Mesendoderm (in vitro differentiated cells): ENCODE measurements at regions not wholly inside any gene's neighbourhood (a gene's known extent, or its start where the extent isn't known, plus 50 kb on each side); places are given as distances from the start of the nearest gene placed in this dataset.

Experiments
- DNase-seq: peaks from one replicate; pipeline ENCODE4 v3.0.0; 2013
- H2AK5ac ChIP-seq: 2 replicates; pipeline ENCODE4 v1.6.1; 2013; ENCODE audit warnings: low read length, inconsistent platforms
- H2BK120ac ChIP-seq: 2 replicates; pipeline ENCODE4 v1.6.1; 2013; ENCODE audit warnings: low read depth, mild to moderate bottlenecking, low read length, moderate library complexity, mixed read lengths
- H2BK15ac ChIP-seq: replicated peaks from 2 replicates; pipeline ENCODE4 v1.6.1; 2013; ENCODE audit warnings: low read depth, mild to moderate bottlenecking, moderate library complexity
- H2BK5ac ChIP-seq: 2 replicates; pipeline ENCODE4 v1.6.1; 2013; ENCODE audit warnings: low read length, inconsistent platforms
- H3K18ac ChIP-seq: 2 replicates; pipeline ENCODE4 v1.6.1; 2013; ENCODE audit warnings: mild to moderate bottlenecking, low read length, mixed read lengths
- H3K23ac ChIP-seq: one replicate; pipeline ENCODE4 v1.6.1; 2013; ENCODE audit warnings: low read length
- H3K27ac ChIP-seq: 2 replicates; pipeline ENCODE4 v1.5.1; 2013; ENCODE audit warnings: low read depth, mild to moderate bottlenecking, inconsistent platforms, low read length, moderate library complexity
- H3K27me3 ChIP-seq: 2 replicates; pipeline ENCODE4 v1.6.1; 2013; ENCODE audit warnings: low read length, control low read depth, mild to moderate bottlenecking, inconsistent platforms; ENCODE audit not compliant: insufficient read depth, poor library complexity
- H3K36me3 ChIP-seq: 2 replicates; pipeline ENCODE4 v1.6.1; 2013; ENCODE audit warnings: low read length, inconsistent platforms; ENCODE audit not compliant: control insufficient read depth, insufficient read depth
- H3K4ac ChIP-seq: one replicate; pipeline ENCODE4 v1.6.1; 2013; ENCODE audit warnings: low read depth, mild to moderate bottlenecking, low read length, moderate library complexity
- H3K4me1 ChIP-seq: 2 replicates; pipeline ENCODE4 v1.6.1; 2013; ENCODE audit warnings: low read depth, low read length, inconsistent platforms; ENCODE audit not compliant: control insufficient read depth
- H3K4me2 ChIP-seq: 2 replicates; pipeline ENCODE4 v1.6.1; 2013; ENCODE audit warnings: low read length
- H3K4me3 ChIP-seq: 2 replicates; pipeline ENCODE4 v1.5.1; 2013; ENCODE audit warnings: mild to moderate bottlenecking, low read length
- H3K56ac ChIP-seq: one replicate; pipeline ENCODE4 v1.6.1; 2013; ENCODE audit warnings: low read length
- H3K79me1 ChIP-seq: 2 replicates; pipeline ENCODE4 v1.6.1; 2013; ENCODE audit warnings: low read length, inconsistent platforms
- H3K79me2 ChIP-seq: 2 replicates; pipeline ENCODE4 v1.6.1; 2013; ENCODE audit warnings: mild to moderate bottlenecking, low read length; ENCODE audit not compliant: control insufficient read depth, insufficient read depth
- H3K9ac ChIP-seq: 2 replicates; pipeline ENCODE4 v1.6.1; 2013; ENCODE audit warnings: low read length, inconsistent platforms
- H4K5ac ChIP-seq: one replicate; pipeline ENCODE4 v1.6.1; 2013; ENCODE audit warnings: low read length
- H4K8ac ChIP-seq: one replicate; pipeline ENCODE4 v1.6.1; 2013; ENCODE audit warnings: low read depth, mild to moderate bottlenecking, control low read depth, low read length, moderate library complexity
- WGBS: extraction: QIAGEN DNeasy Blood & Tissue Kit; methylation state at CpG from one replicate; pipeline ENCODE4 v1.1.7; 2013; ENCODE audit warnings: low lambda C conversion rate, missing lambda C conversion rate; ENCODE audit not compliant: insufficient coverage; ENCODE audit errors: extremely low coverage; 5-methylcytosine and 5-hydroxymethylcytosine counted together

DNA sequence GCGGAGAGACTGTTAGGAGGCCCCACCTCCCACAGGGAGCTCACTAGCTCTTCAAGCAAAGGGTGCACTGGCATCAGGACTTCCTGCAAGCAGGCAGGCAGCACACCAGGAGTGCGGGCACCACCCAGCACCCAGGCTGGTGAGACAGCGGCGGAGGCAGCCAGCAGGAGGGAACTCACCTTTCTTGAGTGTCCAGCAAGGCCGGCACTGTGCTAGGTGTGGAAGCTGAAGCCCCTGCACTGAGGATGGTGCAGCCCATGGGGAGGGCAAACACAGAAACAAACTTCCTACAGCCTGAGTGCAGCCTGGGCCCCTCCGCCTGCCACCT is 100.7 kb upstream of the ID2 start:
- Histone ChIP-seq H2AK5ac (no peak overlapping the region), H3K23ac (no peak overlapping the region), H3K79me2 (no peaks in the 10 kb centered on the region), H3K56ac (no peak overlapping the region), H4K8ac (no peak overlapping the region), H3K4ac (no peak overlapping the region), H3K79me1 (no peaks in the 10 kb centered on the region), H3K27ac (no peak overlapping the region), H3K18ac (no peak overlapping the region), H3K27me3 (no peaks in the 10 kb centered on the region), H2BK5ac (no peak overlapping the region), H3K9ac (no peak overlapping the region), H4K5ac (no peak overlapping the region), H3K4me3 (no peak overlapping the region), H3K4me2 (no peak overlapping the region), H3K36me3 (no peaks in the 10 kb centered on the region), H2BK120ac (no peak overlapping the region), H2BK15ac (no peak overlapping the region), H3K4me1 (peaks cover 6% of the 10 kb centered on the region)
- DNase-seq: no peak
- no CpG with 5 or more reads among the region's 6 CpGs for WGBS

DNA sequence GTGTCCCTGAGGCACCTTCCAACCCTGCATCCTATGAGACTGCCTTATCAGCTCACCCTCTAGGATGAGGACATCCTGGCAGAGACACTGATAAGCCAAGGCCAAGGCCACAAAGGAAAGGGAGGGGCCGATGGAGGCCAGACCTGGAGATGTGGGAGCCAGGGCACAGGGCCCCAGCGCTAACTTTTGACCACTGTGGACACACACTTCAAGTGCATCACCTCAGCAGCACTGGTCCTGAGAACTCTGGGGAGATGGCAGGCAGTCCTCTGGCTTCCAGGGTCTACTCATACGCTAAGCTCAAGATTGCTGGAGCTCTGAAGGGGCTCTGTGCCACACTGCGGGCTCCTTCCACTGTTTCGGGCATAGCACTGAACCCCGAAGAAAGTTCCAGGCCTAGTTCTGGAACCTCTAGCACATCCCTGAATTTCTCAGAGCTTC is 100.2 kb upstream of the ID2 start:
- H3K9ac ChIP-seq: no peak overlapping the region
- peak; percentile 52 for DNase-seq

DNA sequence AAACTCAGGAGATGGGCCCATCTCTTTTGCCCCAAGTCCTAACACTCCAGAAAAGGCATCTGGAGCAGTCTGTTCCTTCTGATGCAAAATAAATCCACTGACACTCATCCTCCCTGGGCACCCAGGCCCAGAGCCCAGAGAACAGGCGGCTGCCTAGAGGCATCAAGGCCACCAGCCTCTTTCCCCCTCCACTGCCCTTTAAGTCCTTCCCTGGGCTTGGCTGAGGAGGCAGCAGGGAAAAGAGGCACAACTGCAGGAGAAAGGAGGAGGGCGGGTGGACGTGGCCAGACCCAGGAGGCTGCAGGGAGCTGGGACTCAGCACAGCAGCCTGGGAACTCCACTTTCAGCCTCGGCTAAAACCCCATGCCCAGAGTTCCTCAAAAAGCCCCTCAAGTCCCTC is 99.7 kb upstream of the ID2 start:
- Histone ChIP-seq H3K4me2 (no peak overlapping the region), H3K79me1 (no peaks in the 10 kb centered on the region), H3K4ac (no peak overlapping the region), H3K36me3 (no peaks in the 10 kb centered on the region), H2AK5ac (peak overlapping the region; percentile 68), H3K4me3 (no peak overlapping the region), H4K8ac (no peak overlapping the region), H2BK120ac (no peak overlapping the region), H3K23ac (no peak overlapping the region), H3K27me3 (no peaks in the 10 kb centered on the region), H3K18ac (no peak overlapping the region), H2BK15ac (no peak overlapping the region), H3K56ac (no peak overlapping the region), H3K79me2 (no peaks in the 10 kb centered on the region), H2BK5ac (no peak overlapping the region), H4K5ac (no peak overlapping the region), H3K9ac (no peak overlapping the region), H3K27ac (no peak overlapping the region), H3K4me1 (peaks cover 6% of the 10 kb centered on the region)
- no peak for DNase-seq
- no CpG with 5 or more reads among the region's 4 CpGs for WGBS

More for the DNA sequence above, 100.2 kb upstream of the ID2 start:
- no CpG with 5 or more reads among the region's 6 CpGs for WGBS
- no peak overlapping the region for H4K5ac ChIP-seq
- H3K4me2 ChIP-seq: no peak overlapping the region
- no peaks in the 10 kb centered on the region for H3K79me1 ChIP-seq
- no peak overlapping the region for H2BK15ac ChIP-seq
- H3K4ac ChIP-seq: no peak overlapping the region
- H4K8ac ChIP-seq: no peak overlapping the region
- no peak overlapping the region for H2BK120ac ChIP-seq
- no peak overlapping the region for H3K27ac ChIP-seq
- no peak overlapping the region for H3K4me3 ChIP-seq
- H3K36me3 ChIP-seq: no peaks in the 10 kb centered on the region
- no peak overlapping the region for H3K18ac ChIP-seq
- H3K27me3 ChIP-seq: no peaks in the 10 kb centered on the region
- H3K4me1 ChIP-seq: peaks cover 6% of the 10 kb centered on the region
- H3K56ac ChIP-seq: no peak overlapping the region
- H2BK5ac ChIP-seq: no peak overlapping the region
- H3K79me2 ChIP-seq: no peaks in the 10 kb centered on the region
- H2AK5ac ChIP-seq: no peak overlapping the region
- no peak overlapping the region for H3K23ac ChIP-seq

DNA sequence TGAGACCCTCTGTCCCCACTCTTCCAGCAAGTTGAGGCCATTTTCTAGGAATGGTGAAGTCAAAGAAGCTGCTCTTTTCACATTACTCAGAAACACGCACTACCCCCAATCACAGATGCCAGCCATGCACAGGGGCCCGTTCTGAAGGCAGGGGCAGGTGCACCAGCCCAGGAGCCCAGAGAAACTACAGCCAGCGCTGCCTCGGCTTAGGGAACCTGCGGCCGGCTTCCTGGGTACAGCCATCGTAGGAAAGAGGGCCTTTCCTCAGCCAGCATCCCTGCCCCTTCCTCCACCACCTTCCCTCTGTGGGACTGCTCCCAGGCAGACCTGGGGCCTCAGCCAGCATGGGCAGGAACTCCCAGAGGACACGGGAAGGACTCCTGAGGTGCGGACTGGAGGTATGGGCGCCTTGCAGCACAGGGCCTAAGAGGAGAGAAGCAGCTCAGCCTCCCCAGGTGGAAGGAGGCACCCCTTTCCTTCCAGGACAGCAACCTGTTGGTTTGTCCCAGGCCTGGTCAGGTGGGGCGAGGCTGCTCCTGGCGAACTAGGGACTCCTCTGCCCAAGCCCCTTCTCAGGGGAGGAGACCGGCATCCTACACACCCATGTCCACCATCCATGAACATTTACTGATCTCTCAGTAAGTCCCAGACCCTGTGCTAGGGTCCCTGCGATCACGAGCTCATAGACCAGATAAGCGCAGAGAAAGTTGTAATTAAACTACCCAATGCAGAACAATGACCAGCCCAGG is 99.0 kb upstream of the ID2 start:
- H3K9ac ChIP-seq: no peak overlapping the region
- H3K79me2 ChIP-seq: no peaks in the 10 kb centered on the region
- H3K27ac ChIP-seq: no peak overlapping the region
- H2AK5ac ChIP-seq: no peak overlapping the region
- peak overlapping the region; percentile 3 for H3K18ac ChIP-seq
- no peaks in the 10 kb centered on the region for H3K79me1 ChIP-seq
- no peak overlapping the region for H2BK120ac ChIP-seq
- H3K56ac ChIP-seq: no peak overlapping the region
- no peak overlapping the region for H3K4me3 ChIP-seq
- no peak overlapping the region for H4K8ac ChIP-seq
- H3K4me1 ChIP-seq: peaks cover 6% of the 10 kb centered on the region
- H2BK15ac ChIP-seq: no peak overlapping the region
- no peaks in the 10 kb centered on the region for H3K36me3 ChIP-seq
- no peak overlapping the region for H3K4ac ChIP-seq
- no CpG with 5 or more reads among the region's 16 CpGs for WGBS
- DNase-seq: no peak
- no peak overlapping the region for H3K23ac ChIP-seq
- no peak overlapping the region for H3K4me2 ChIP-seq
- no peaks in the 10 kb centered on the region for H3K27me3 ChIP-seq
- no peak overlapping the region for H2BK5ac ChIP-seq
- H4K5ac ChIP-seq: no peak overlapping the region

DNA sequence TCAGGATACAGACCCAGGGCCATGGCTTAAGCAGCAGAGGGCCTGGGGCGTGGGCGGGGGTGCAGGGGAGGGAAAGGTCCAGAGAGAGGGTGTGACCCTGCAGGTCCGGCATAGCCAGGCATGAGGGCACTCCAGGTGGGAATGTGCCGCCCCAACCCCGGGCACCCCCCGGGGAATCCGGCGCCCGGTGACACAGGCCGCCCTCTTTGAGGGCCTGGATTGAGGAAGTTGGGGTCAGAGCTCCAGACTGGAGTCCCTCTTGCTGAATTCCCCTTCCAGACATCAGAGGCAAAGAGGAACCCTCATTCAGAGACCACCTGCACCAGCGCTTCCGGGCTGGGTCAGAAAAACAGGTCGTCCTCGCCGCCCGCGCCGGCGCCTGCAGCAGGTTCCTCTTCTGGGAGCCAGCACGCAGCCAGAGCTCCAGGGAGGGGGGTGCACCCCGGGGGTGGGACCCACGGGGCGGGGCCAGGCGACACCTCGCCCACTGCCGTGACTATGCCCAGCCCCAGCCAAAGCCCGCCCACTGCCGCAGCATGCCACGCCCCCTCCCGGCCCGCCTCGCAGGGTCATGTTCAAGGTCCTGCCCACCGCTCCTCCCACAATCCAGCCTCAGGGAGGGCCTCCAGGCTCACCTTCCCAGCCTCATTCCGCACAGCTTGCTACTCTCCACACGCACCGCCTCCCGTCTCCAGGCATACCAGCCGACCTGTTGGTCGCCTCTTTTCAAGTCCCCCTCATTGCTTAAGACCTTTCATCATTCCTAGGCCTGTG is 98.3 kb upstream of the ID2 start:
- Histone ChIP-seq H4K5ac (no peak overlapping the region), H2BK120ac (no peak overlapping the region), H3K4me2 (peak overlapping the region; percentile 18), H3K56ac (peak overlapping the region; percentile 19), H3K4ac (no peak overlapping the region), H3K18ac (peak overlapping the region; percentile 3), H3K4me1 (peaks cover 6% of the 10 kb centered on the region), H3K27ac (peak overlapping the region; percentile 64), H3K27me3 (no peaks in the 10 kb centered on the region), H2BK5ac (no peak overlapping the region), H3K9ac (peak overlapping the region; percentile 7), H3K79me2 (no peaks in the 10 kb centered on the region), H2AK5ac (no peak overlapping the region), H4K8ac (no peak overlapping the region), H2BK15ac (no peak overlapping the region), H3K36me3 (no peaks in the 10 kb centered on the region), H3K23ac (no peak overlapping the region), H3K79me1 (no peaks in the 10 kb centered on the region), H3K4me3 (no peak overlapping the region)
- peak; percentile 99 for DNase-seq
- no CpG with 5 or more reads among the region's 39 CpGs for WGBS
